H1 (cell line): ENCODE measurements at regions not wholly inside any gene's neighbourhood (a gene's known extent, or its start where the extent isn't known, plus 50 kb on each side); places are given as distances from the start of the nearest gene placed in this dataset.

Experiments used
- BCL11A ChIP-seq, 2 experiments: IDR thresholded peaks; one replicate each; pipeline ENCODE4 v1.6.1; 2011; ENCODE audit warnings: low read depth in 2 of 2, low read length in 2 of 2, mild to moderate bottlenecking in 2 of 2
- KDM5A ChIP-seq: fragments of 200-600 bp; IDR thresholded peaks from 2 replicates; pipeline ENCODE4 v1.7.1; 2012; ENCODE audit warnings: mild to moderate bottlenecking, low read length, inconsistent platforms, mixed read lengths
- POLR2A ChIP-seq, 2 experiments: IDR thresholded peaks; 1 replicate in 1 of 2; 2 replicates in 1 of 2; pipeline ENCODE4 v1.6.1; 2011; ENCODE audit warnings: low read depth in 2 of 2, low read length in 2 of 2, mild to moderate bottlenecking in 2 of 2; ENCODE audit errors: control extremely low read depth in 1 of 2
- SIN3A ChIP-seq, 2 experiments: IDR thresholded peaks in 1 of 2; conservative IDR thresholded peaks in 1 of 2; 2 replicates each; pipeline ENCODE4 v1.6.1; 2011 to 2012; ENCODE audit warnings: low read length in 2 of 2, improper control_type of control experiment in 1 of 2, low read depth in 1 of 2, mild to moderate bottlenecking in 1 of 2
- SIRT6 ChIP-seq: IDR thresholded peaks from one replicate; pipeline ENCODE4 v1.7.1; 2012; ENCODE audit warnings: low read length, inconsistent platforms

DNA sequence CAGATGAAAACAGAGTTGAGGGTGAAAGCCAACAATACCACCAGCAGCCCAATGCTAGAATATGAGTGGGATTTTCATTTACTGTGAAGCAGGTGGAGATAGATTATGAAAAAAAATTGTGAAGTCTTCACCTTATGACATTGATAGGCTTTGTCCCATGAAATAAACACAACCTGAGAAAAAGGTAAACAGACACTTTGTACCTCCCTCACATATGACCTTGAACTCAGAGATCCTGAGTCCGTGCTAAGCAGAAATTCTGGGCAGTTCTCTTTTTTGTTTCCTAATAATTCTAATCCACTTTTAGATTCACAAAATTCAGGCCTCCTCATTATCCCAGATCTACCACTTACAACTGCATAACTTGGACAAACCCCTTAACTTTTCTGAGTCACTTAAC, 127.3 kb upstream of the RORB start (continued):
- TF ChIP-seq KDM5A (no peak), SIRT6 (no peak), BCL11A (IDR thresholded peaks at IDR 0.05; ENCODE audit: low read depth in 2 of 2, low read length in 2 of 2) (no peak), SIN3A (conservative IDR thresholded peaks at IDR 0.05 in 1 of 2, IDR thresholded peaks at IDR 0.05 in 1 of 2; ENCODE audit: low read depth in 1 of 2, low read length in 2 of 2) (no peak), POLR2A (IDR thresholded peaks at IDR 0.05; ENCODE audit: control extremely low read depth in 1 of 2, low read depth in 2 of 2, low read length in 2 of 2) (no peak)
- TF ChIP-seq, all 59 proteins: peak for 0
